ENCODE measurements at regions not wholly inside any gene's neighbourhood (a gene's known extent, or its start where the extent isn't known, plus 50 kb on each side); places are given as distances from the start of the nearest gene placed in this dataset.

DNA sequence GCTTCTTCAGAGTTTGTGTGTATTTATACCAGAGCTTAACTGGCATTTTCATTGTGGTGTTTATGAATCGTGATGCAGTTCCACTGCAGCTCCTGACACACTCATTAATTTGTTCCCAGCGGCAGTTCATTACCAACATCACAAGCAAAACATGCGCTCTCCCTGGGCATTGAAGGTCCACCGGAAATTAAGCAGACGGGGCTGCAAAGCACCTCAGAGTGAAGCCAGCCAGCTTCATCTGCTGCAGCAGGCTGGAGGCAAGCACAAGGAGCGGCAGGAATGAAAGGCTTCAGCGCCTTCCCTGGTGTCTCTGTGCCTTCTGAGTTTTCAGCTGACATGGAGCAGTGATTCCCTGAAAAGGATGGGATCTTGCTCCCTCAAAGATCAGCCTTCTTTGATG lies 246.0 kb upstream of the SPTLC3 start:
- DNase-seq, result peak; percentile 44 to 73

- no peak for DNase-seq
Observed at GRCh38 chr20:12763406-12763805, 245.4 kb upstream of the SPTLC3 start.

GRCh38 chr20:12764053-12764452 lies 244.7 kb upstream of the SPTLC3 start:
- no peak for DNase-seq

GRCh38 chr20:12764851-12765250 lies 243.9 kb upstream of the SPTLC3 start:
- no peak for DNase-seq

GRCh38 chr20:12773936-12774335 lies 234.8 kb upstream of the SPTLC3 start:
- peak in 1 of 2 experiments; percentile 75 for DNase-seq

GRCh38 chr20:12775041-12775440 lies 233.7 kb upstream of the SPTLC3 start:
- DNase-seq, result peak; percentile 41 to 70

DNA sequence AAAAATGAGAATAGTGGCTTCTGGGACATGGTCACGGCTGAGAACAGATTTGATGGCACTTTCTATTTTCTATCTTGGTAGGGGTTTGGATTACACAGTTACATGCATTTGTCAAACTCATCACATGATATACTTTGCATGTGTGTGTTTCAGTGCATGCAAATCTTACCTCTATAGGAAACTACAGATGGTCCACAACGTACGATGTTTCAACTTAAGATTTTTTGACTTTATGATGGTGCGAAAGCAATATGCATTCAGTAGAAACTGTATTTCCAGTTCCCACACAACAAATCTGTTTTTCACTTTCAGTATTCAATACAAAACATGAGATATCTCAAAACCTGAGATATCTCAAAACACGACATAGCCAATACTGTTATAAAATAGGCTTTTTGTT lies 231.8 kb upstream of the SPTLC3 start:
- DNase-seq, result peak; percentile 25 to 71

DNA sequence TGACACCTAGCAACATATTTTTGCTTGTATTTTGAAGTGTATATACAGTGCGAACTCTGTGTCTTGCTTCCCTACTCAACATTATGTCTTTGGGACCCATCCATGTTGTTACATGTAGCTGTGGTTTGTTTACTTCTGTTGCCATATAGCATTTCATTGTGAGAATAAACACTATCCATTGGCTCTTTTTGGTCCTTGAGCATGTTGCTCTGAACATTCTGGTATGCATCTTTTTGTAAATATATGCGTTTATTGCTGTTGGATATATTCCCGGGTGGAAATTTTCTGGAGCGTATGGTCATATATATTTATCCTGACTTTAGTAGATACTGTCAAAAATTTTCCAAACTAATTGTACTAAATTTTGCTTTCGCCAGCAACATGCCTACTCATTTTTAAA lies 222.5 kb upstream of the SPTLC3 start:
- no peak for DNase-seq

GRCh38 chr20:12788632-12789299 lies 220.0 kb upstream of the SPTLC3 start:
- DNase-seq, result no peak

DNA sequence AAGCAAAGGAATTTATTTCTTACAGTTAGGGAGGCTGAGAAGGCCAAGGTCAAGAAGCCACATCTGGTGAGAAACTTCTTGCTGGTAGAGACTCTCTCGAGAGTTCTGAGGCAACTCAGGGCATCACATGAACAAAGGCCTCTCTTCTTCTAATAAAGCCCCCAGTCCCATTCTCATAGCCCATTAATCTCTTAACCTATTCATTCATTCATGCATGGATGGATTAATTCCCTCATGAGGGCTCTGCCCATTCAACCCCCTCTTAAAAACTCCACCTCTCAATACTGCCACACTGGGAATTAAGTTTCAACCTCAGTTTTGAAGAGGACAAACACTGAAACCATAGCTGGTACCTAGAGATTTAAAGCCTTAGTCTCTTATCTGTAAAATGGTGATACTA lies 217.9 kb upstream of the SPTLC3 start:
- DNase-seq, result no peak

DNA sequence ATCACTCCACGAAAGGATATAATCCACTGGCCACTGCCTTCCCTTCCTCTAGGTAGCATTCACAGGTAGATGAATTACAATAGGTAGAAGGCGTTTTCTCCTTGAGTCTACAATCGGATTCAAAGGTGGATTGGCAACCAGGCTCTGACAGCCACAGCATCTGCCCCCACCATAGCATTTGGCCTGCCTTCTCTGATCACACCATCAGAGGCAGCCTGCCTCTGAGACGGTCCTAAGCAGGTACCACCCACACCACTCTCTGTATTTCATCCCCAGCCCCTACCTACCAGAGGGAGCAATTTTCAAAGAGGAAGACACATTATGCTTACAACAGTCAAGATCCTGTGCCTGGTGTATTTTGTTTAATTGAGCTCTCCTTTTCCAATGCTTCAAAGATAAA lies 210.5 kb upstream of the SPTLC3 start:
- no peak for DNase-seq

- no peak for DNase-seq
Observed at GRCh38 chr20:12808006-12808567, 200.7 kb upstream of the SPTLC3 start.

DNA sequence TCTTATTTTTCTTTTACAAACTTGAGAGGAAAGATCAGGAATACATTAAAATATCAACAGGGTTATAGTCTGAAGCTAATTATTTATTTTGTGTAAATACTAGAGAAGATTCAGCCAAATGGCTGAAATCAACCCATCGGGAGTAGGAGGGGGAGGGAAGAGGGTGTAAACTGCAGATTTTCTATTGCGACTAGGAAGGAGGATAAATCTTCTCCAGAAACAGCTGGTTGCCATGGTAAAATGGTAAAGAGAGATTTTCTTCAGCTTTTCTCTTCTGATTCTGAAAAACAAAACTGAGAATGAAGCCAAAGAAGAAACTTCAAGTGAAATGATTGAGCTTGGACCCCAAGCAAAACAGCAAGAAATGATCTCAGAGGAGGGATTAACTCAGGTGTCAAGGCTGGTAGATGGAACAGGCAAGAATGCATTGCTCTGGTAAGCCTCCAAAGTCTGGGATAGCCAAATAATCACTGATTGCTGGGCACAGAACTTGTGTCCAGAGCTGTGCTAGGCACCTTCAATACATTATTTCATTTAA lies 193.5 kb upstream of the SPTLC3 start:
- DNase-seq, result no peak

GRCh38 chr20:12815778-12816408 lies 192.9 kb upstream of the SPTLC3 start:
- DNase-seq, result no peak

DNA sequence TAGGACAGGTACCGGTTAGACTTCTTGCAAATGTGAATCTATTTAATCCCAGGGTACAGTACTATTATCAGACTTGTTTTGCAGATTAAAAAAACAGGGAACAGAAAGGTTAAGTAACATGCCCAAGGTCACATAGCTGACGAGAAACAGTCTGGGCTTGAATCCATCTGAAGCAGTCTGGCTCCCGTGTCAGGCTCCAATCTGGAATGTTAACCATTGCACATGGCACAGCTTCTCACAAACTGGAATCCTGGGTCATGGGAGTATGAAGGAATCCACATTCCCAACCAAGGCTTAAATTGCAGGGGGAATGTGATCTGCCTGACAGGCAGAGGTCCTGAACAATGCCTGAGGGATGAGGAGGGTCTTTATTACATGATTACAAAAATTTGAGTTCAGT lies 187.5 kb upstream of the SPTLC3 start:
- no peak for DNase-seq

DNA sequence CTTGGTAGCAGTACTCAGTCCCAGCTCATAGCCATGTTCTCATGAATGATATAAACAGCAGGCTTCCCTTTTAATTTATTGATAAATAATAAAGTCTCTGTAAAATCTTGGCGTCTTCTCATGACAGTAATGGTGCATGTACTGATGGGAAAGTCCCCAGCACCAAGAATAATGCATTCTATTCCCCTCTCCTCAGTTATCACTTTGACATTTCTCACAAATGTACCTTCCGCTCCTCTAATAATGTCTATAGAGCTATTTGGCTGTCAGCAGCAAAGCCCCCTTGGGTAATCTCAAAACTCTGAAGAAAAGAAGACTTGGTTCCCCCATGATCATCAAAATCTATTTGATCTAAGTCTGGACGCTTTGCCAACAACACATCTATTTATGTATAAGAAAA lies 185.0 kb upstream of the SPTLC3 start:
- DNase-seq, result no peak

GRCh38 chr20:12824328-12825225 lies 184.2 kb upstream of the SPTLC3 start:
- no peak for DNase-seq

- no peak for DNase-seq
Observed at GRCh38 chr20:12825226-12825595, 183.6 kb upstream of the SPTLC3 start.

DNA sequence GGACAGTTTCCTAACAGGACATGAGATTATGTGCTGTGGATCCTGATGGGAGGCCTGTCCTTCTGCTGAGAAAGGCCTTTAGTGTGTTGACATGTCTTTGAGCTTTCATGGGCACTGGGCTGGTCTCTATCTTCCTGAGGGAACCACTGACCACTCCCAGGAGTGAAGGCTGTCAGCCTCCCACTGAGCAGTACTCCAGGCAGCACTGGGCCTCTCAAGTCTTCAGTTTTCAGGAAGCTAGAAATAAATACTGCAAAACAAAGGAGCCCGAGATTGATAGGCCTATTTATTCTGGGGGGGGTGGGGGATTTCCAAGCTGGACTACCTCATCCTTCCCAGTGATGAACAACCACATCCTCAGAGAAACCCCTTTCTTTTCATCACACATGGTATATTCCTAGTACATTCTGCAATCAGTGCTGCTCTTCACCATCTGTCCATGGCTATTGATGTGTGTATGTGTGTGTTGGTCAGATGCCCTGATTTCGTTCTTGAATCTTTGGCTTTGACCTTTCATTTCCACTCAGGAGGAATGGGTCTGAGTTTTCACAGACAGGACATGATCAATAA lies 180.9 kb upstream of the SPTLC3 start:
- DNase-seq, result no peak

DNA sequence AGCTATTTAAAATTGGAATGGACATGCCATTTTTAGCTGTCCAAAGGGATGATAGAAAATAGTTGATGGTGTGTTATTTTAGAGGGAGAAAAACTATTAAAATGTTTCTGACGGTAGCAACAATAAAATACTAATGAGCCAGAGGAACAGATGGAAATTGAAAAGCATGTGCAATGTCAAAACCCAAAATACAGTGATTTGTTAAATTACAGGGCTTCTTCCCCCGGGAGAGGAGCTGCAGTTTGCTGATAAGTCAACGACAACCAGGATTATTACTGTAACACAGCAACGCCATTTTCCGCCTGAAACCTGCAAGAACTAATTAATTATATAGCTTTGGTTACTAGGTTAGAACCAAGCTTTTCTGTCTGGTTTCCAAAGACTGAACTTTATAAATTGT lies 179.6 kb upstream of the SPTLC3 start:
- no peak for DNase-seq

DNA sequence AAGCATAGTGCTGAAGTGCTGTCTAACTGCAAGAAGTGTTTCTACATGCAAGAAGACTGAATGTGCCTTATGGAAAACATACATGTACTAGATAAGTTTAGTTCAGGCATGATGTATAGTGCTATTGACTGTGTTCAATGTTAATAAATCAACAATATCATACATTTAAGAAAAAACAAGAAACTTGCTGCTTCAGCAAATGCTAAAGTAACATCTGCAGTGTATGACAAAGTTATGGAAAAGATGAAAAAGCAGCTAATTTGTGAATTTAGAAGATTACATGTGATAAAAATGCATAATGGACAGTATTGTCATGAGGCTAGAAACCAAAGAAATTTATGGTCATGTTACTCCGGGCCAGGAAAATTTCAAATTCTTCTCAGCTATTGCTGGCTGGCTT lies 174.9 kb upstream of the SPTLC3 start:
- DNase-seq, result no peak

DNA sequence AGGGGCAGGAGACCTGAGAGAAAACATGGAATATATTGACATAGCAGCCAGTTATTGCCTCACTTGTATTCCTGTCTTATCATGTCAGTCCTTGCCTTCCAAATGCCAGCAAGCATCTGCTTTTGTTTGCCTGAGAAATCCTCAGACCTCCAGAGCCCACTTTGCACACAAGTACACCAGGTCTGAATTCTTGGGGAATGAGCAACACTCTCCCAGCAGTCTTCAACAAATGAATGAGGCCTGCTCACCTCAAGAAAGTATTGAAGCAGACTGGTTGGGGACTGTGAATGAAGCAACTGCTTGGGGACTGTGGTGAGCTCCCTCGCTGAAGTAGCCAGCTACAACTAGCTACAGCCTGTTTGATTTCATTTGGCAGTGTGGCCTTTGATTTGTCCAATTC lies 172.8 kb upstream of the SPTLC3 start:
- no peak for DNase-seq

- DNase-seq, result no peak
Observed at GRCh38 chr20:12837646-12838045, 171.1 kb upstream of the SPTLC3 start.

Data from NCI-H526 (cell line).